ENCODE measurements at regions not wholly inside any gene's neighbourhood (a gene's known extent, or its start where the extent isn't known, plus 50 kb on each side); places are given as distances from the start of the nearest gene placed in this dataset.

- no peak for DNase-seq
- Histone ChIP-seq H3K4me3 (no peak overlapping the region), H3K4me1 (no peaks in the 10 kb centered on the region), H3K27ac (replicated peaks) (no peak overlapping the region), H3K9me3 (replicated peaks) (peaks cover 19% of the 10 kb centered on the region), H3K27me3 (ENCODE audit: low read depth) (no peaks in the 10 kb centered on the region), H3K36me3 (no peaks in the 10 kb centered on the region)
- TF ChIP-seq CTCF (IDR thresholded peaks at IDR 0.05; ENCODE audit: borderline replicate concordance), result no peak
- intact Hi-C loops (cut with micrococcal nuclease), result loop anchor here (10.0 kb wide), 1 partner anchor 57 kb away; no protein-coding TSS in a partner anchor
Measured at GRCh38 chr18:29547626-29548025, 1370.7 kb upstream of the CDH2 start.

GRCh38 chr18:29540548-29540947, 1363.6 kb upstream of the CDH2 start:
- H3K27ac ChIP-seq (replicated peaks), result no peak overlapping the region
- no peak for TF ChIP-seq CTCF (IDR thresholded peaks at IDR 0.05; ENCODE audit: borderline replicate concordance)
- no peaks in the 10 kb centered on the region for H3K27me3 ChIP-seq (ENCODE audit: low read depth)
- no peaks in the 10 kb centered on the region for H3K9me3 ChIP-seq (replicated peaks)
- intact Hi-C loops (cut with micrococcal nuclease), result loop anchor here (10.0 kb wide), 1 partner anchor 64 kb away; no protein-coding TSS in a partner anchor
- no peaks in the 10 kb centered on the region for H3K36me3 ChIP-seq
- no peak for DNase-seq
- no peak overlapping the region for H3K4me3 ChIP-seq
- H3K4me1 ChIP-seq, result no peaks in the 10 kb centered on the region

GRCh38 chr18:29531746-29532145, 1354.8 kb upstream of the CDH2 start:
- H3K27ac ChIP-seq (replicated peaks), result no peak overlapping the region
- H3K9me3 ChIP-seq (replicated peaks), result peaks cover 18% of the 10 kb centered on the region
- no peaks in the 10 kb centered on the region for H3K4me1 ChIP-seq
- H3K27me3 ChIP-seq (ENCODE audit: low read depth), result no peaks in the 10 kb centered on the region
- no peak overlapping the region for H3K4me3 ChIP-seq
- TF ChIP-seq CTCF (IDR thresholded peaks at IDR 0.05; ENCODE audit: borderline replicate concordance), result no peak
- intact Hi-C loops (cut with micrococcal nuclease), result no loop called here
- no peak for DNase-seq
- no peaks in the 10 kb centered on the region for H3K36me3 ChIP-seq

- intact Hi-C loops (cut with micrococcal nuclease), result no loop called here
- Histone ChIP-seq H3K4me1 (no peaks in the 10 kb centered on the region), H3K4me3 (no peak overlapping the region), H3K36me3 (no peaks in the 10 kb centered on the region), H3K27me3 (ENCODE audit: low read depth) (no peaks in the 10 kb centered on the region), H3K27ac (replicated peaks) (no peak overlapping the region), H3K9me3 (replicated peaks) (no peaks in the 10 kb centered on the region)
- no peak for TF ChIP-seq CTCF (IDR thresholded peaks at IDR 0.05; ENCODE audit: borderline replicate concordance)
- no peak for DNase-seq
Measured at GRCh38 chr18:29523371-29523770, 1346.4 kb upstream of the CDH2 start.

- no peak overlapping the region for H3K27ac ChIP-seq (replicated peaks)
- H3K36me3 ChIP-seq, result no peaks in the 10 kb centered on the region
- no peak for TF ChIP-seq CTCF (IDR thresholded peaks at IDR 0.05; ENCODE audit: borderline replicate concordance)
- peaks cover 10% of the 10 kb centered on the region for H3K9me3 ChIP-seq (replicated peaks)
- H3K27me3 ChIP-seq (ENCODE audit: low read depth), result no peaks in the 10 kb centered on the region
- DNase-seq, result no peak
- H3K4me3 ChIP-seq, result no peak overlapping the region
- H3K4me1 ChIP-seq, result no peaks in the 10 kb centered on the region
- intact Hi-C loops (cut with micrococcal nuclease), result no loop called here
Measured at GRCh38 chr18:29512761-29513160, 1335.8 kb upstream of the CDH2 start.

GRCh38 chr18:29512203-29512602, 1335.3 kb upstream of the CDH2 start:
- Histone ChIP-seq H3K9me3 (replicated peaks) (peaks cover 10% of the 10 kb centered on the region), H3K27ac (replicated peaks) (no peak overlapping the region), H3K36me3 (no peaks in the 10 kb centered on the region), H3K27me3 (ENCODE audit: low read depth) (no peaks in the 10 kb centered on the region), H3K4me3 (no peak overlapping the region), H3K4me1 (no peaks in the 10 kb centered on the region)
- no peak for TF ChIP-seq CTCF (IDR thresholded peaks at IDR 0.05; ENCODE audit: borderline replicate concordance)
- intact Hi-C loops (cut with micrococcal nuclease), result no loop called here
- DNase-seq, result no peak
